Lung (tissue), 11 donors: ENCODE measurements at regions not wholly inside any gene's neighbourhood (a gene's known extent, or its start where the extent isn't known, plus 50 kb on each side); places are given as distances from the start of the nearest gene placed in this dataset.

Source experiments
- ATAC-seq: fragments of 200-7000 bp; cut with Tn5 transposase; one replicate; pipeline ENCODE4 v1.9.1; 2020; ENCODE audit warnings: moderate number of reproducible peaks; ENCODE audit not compliant: insufficient read depth, low FRiP score
- DNase-seq, 3 donors: peaks; one replicate each; pipeline ENCODE4 v3.0.0-alpha.2; 2013 to 2017
- H3K27ac ChIP-seq, 2 donors: one replicate each; pipeline ENCODE4 v1.5.1; 2013; ENCODE audit warnings: mild to moderate bottlenecking in 2 of 2, moderate library complexity in 2 of 2, control low read depth in 1 of 2, inconsistent platforms in 1 of 2, low read depth in 1 of 2, low read length in 1 of 2
- H3K27me3 ChIP-seq, 3 donors: one replicate each; pipeline ENCODE4 v1.5.1; 2013; ENCODE audit warnings: low read length in 2 of 3; ENCODE audit not compliant: control insufficient read depth in 3 of 3, insufficient read depth in 3 of 3
- H3K36me3 ChIP-seq, 4 donors: one replicate each; pipeline ENCODE4 v1.5.1; 2013; ENCODE audit warnings: low read length in 4 of 4, mild to moderate bottlenecking in 1 of 4, moderate library complexity in 1 of 4; ENCODE audit not compliant: control insufficient read depth in 4 of 4, insufficient read depth in 4 of 4
- H3K4me1 ChIP-seq, 5 donors: one replicate each; pipeline ENCODE4 v1.5.1; 2013; ENCODE audit warnings: low read length in 5 of 5, mild to moderate bottlenecking in 2 of 5, moderate library complexity in 1 of 5; ENCODE audit not compliant: control insufficient read depth in 5 of 5, insufficient read depth in 5 of 5
- H3K4me3 ChIP-seq: one replicate; pipeline ENCODE4 v1.5.1; 2013; ENCODE audit warnings: mild to moderate bottlenecking, control low read depth, moderate library complexity
- H3K9ac ChIP-seq, 2 donors: one replicate each; pipeline ENCODE4 v1.5.1; 2013; ENCODE audit warnings: low read length in 2 of 2, control low read depth in 1 of 2; ENCODE audit not compliant: insufficient read depth in 1 of 2
- H3K9me3 ChIP-seq, 4 donors: one replicate each; pipeline ENCODE4 v1.5.1; 2013; ENCODE audit warnings: low read length in 3 of 4, mild to moderate bottlenecking in 1 of 4, moderate library complexity in 1 of 4; ENCODE audit not compliant: control insufficient read depth in 4 of 4, insufficient read depth in 3 of 4
- CTCF ChIP-seq: IDR thresholded peaks from 2 replicates; pipeline ENCODE4 v1.5.1; 2012; ENCODE audit warnings: mild to moderate bottlenecking; ENCODE audit errors: control extremely low read depth, extremely low read depth
- WGBS, 2 donors: extraction: QIAGEN DNeasy Blood & Tissue Kit; methylation state at CpG; one replicate each; pipeline ENCODE4 v1.1.7; 2013; 5-methylcytosine and 5-hydroxymethylcytosine counted together
- donor health status: control.
- donor health status: control.
- donor health status: Bipolar disorder and iron deficiency.
- donor health status: healthy.
- donor health status: DM: yes; HTN: yes; CAD: no.

GRCh38 chr5:33346534-33346933 lies 94.2 kb upstream of the TARS1 start:
- 90 to 93% methylated on average over 1 of the region's 1 CpG for WGBS, 2 donors
- H3K27me3 ChIP-seq = no peaks in the 10 kb centered on the region
- no peak overlapping the region for H3K9ac ChIP-seq
- H3K4me1 ChIP-seq = peaks cover 0 to 5% (median 0%) of the 10 kb centered on the region in 5 donors
- H3K9me3 ChIP-seq = no peaks in the 10 kb centered on the region
- H3K36me3 ChIP-seq = no peaks in the 10 kb centered on the region
- no peak overlapping the region for H3K27ac ChIP-seq
- no peak overlapping the region for H3K4me3 ChIP-seq
- ATAC-seq (no peak), DNase-seq (no peak)
- no peak for TF ChIP-seq CTCF

GRCh38 chr5:33361781-33362180 lies 79.0 kb upstream of the TARS1 start:
- no peak for TF ChIP-seq CTCF
- Histone ChIP-seq H3K27ac (no peak overlapping the region), H3K36me3 (no peaks in the 10 kb centered on the region), H3K4me3 (no peak overlapping the region), H3K9ac (no peak overlapping the region), H3K27me3 (no peaks in the 10 kb centered on the region), H3K4me1 (peaks cover 0 to 9% (median 0%) of the 10 kb centered on the region in 5 donors), H3K9me3 (no peaks in the 10 kb centered on the region)
- ATAC-seq = no peak
- DNase-seq = no peak
- WGBS, 2 donors = 68 to 89% methylated on average over 1 of the region's 1 CpG

- no peak overlapping the region for H3K9ac ChIP-seq
- no peak for TF ChIP-seq CTCF
- ATAC-seq (peak; percentile 66), DNase-seq (peak in 1 of 3 donors; percentile 50)
- no peaks in the 10 kb centered on the region for H3K9me3 ChIP-seq
- WGBS, 2 donors = 15 to 17% methylated on average over 4 of the region's 4 CpGs
- H3K36me3 ChIP-seq = no peaks in the 10 kb centered on the region
- H3K27me3 ChIP-seq = no peaks in the 10 kb centered on the region
- H3K27ac ChIP-seq = peak overlapping the region in 1 of 2 donors; percentile 61
- H3K4me3 ChIP-seq = no peak overlapping the region
- H3K4me1 ChIP-seq = peaks cover 0 to 9% (median 0%) of the 10 kb centered on the region in 5 donors
Measured at GRCh38 chr5:33362915-33363314, 77.8 kb upstream of the TARS1 start.

- Histone ChIP-seq H3K9ac (no peak overlapping the region), H3K27me3 (no peaks in the 10 kb centered on the region), H3K4me3 (no peak overlapping the region), H3K36me3 (no peaks in the 10 kb centered on the region), H3K4me1 (peaks cover 0 to 9% (median 0%) of the 10 kb centered on the region in 5 donors), H3K27ac (no peak overlapping the region), H3K9me3 (no peaks in the 10 kb centered on the region)
- TF ChIP-seq CTCF = no peak
- DNase-seq (no peak), ATAC-seq (no peak)
- WGBS, 2 donors = 89 to 90% methylated on average over 3 of the region's 3 CpGs
Measured at GRCh38 chr5:33363537-33363936, 77.2 kb upstream of the TARS1 start.
